GM23248 (cell line): ENCODE measurements at regions not wholly inside any gene's neighbourhood (a gene's known extent, or its start where the extent isn't known, plus 50 kb on each side); places are given as distances from the start of the nearest gene placed in this dataset.

Experiments
- DNase-seq: peaks from one replicate; pipeline ENCODE4 v3.0.0-alpha.2; 2015
- H2AFZ ChIP-seq: fragments of 200-600 bp; sonication (generic); 2 replicates; pipeline ENCODE4 v1.6.1; 2016; ENCODE audit warnings: antibody characterized with exemption
- H3F3A ChIP-seq: fragments of 200-600 bp; sonication (generic); 2 replicates; pipeline ENCODE4 v1.6.1; 2016; ENCODE audit warnings: mild to moderate bottlenecking, antibody characterized with exemption, mixed run types; ENCODE audit not compliant: insufficient read depth
- H3K27ac ChIP-seq: fragments of 200-600 bp; sonication (generic); 2 replicates; pipeline ENCODE4 v1.5.1; 2016; ENCODE audit warnings: mild to moderate bottlenecking
- H3K27me3 ChIP-seq: fragments of 200-600 bp; sonication (generic); replicated peaks from 2 replicates; pipeline ENCODE4 v1.6.1; 2016; ENCODE audit warnings: mild to moderate bottlenecking; ENCODE audit not compliant: insufficient read depth
- H3K36me3 ChIP-seq: fragments of 200-600 bp; sonication (generic); 2 replicates; pipeline ENCODE4 v1.6.1; 2016; ENCODE audit warnings: low read depth, mild to moderate bottlenecking
- H3K4me1 ChIP-seq: fragments of 200-600 bp; sonication (generic); 2 replicates; pipeline ENCODE4 v1.6.1; 2016; ENCODE audit warnings: mild to moderate bottlenecking; ENCODE audit not compliant: insufficient read depth
- H3K4me2 ChIP-seq: fragments of 200-600 bp; sonication (generic); one replicate; pipeline ENCODE4 v1.6.1; 2016; ENCODE audit warnings: mild to moderate bottlenecking; ENCODE audit not compliant: unreplicated experiment
- H3K4me3 ChIP-seq: fragments of 200-600 bp; sonication (generic); 2 replicates; pipeline ENCODE4 v1.5.1; 2016; ENCODE audit warnings: mild to moderate bottlenecking
- H3K79me2 ChIP-seq: fragments of 200-600 bp; sonication (generic); 2 replicates; pipeline ENCODE4 v1.6.1; 2016; ENCODE audit warnings: mild to moderate bottlenecking; ENCODE audit not compliant: insufficient read depth
- H3K9ac ChIP-seq: fragments of 200-600 bp; sonication (generic); 2 replicates; pipeline ENCODE4 v1.6.1; 2016; ENCODE audit warnings: mild to moderate bottlenecking
- H3K9me2 ChIP-seq: fragments of 200-600 bp; sonication (generic); 2 replicates; pipeline ENCODE4 v1.6.1; 2016; ENCODE audit warnings: mixed run types, mild to moderate bottlenecking, moderate library complexity; ENCODE audit not compliant: insufficient read depth
- H3K9me3 ChIP-seq: fragments of 200-600 bp; sonication (generic); one replicate; pipeline ENCODE4 v1.6.1; 2017; ENCODE audit warnings: low read depth
- H4K20me1 ChIP-seq: fragments of 200-600 bp; sonication (generic); 2 replicates; pipeline ENCODE4 v1.6.0; 2016; ENCODE audit not compliant: insufficient read depth
- EZH2 ChIP-seq: fragments of 200-600 bp; sonication (generic); IDR thresholded peaks from 2 replicates; pipeline ENCODE4 v1.6.1; 2018; ENCODE audit warnings: antibody characterized with exemption, mild to moderate bottlenecking; ENCODE audit not compliant: insufficient read depth, poor library complexity, severe bottlenecking
- EZH2phosphoT487 ChIP-seq: fragments of 200-600 bp; sonication (generic); IDR thresholded peaks from 2 replicates; pipeline ENCODE4 v1.6.1; 2018; ENCODE audit warnings: antibody characterized with exemption, moderate library complexity, mild to moderate bottlenecking, low read depth; ENCODE audit not compliant: insufficient read depth
- WGBS, 2 experiments: methylation state at CpG; one replicate each; pipeline ENCODE4 v1.1.6; 2015 to 2017; ENCODE audit warnings: low lambda C conversion rate in 2 of 2, low coverage in 1 of 2; ENCODE audit errors: missing lambda C conversion rate in 2 of 2; 5-methylcytosine and 5-hydroxymethylcytosine counted together
- in situ Hi-C: fragments of 300-500 bp; cut with MboI; formaldehyde crosslinking; loops from 2 replicates; pipeline ENCODE4 v1.15.0; 2020

DNA sequence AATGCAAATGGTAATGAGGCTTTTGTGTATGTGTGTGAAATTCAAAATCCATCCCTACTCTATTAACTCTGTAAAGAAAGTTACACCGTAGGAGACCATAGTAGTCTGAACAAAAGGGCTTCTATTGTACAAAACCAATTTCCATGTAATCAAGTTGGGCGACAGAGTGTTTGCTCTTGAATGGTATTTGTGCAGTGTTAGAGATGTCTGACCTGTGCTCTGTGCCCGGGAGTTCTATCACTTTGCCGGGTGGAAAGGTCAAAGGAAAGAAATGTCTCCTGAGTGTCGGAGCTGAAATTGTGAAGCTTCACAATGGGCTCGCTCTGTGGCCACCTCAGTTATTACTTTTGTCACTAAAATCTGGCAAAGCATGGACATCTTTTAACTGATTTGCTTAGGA lies 312.0 kb downstream of the SAMD5 start:
- WGBS, 2 experiments, result 43 to 45% methylated on average over 6 of the region's 6 CpGs
- H3K4me1 ChIP-seq, result no peaks in the 10 kb centered on the region
- H3K9me2 ChIP-seq, result no peaks in the 10 kb centered on the region
- no peaks in the 10 kb centered on the region for H3K36me3 ChIP-seq
- no peaks in the 10 kb centered on the region for H4K20me1 ChIP-seq
- H3K9me3 ChIP-seq, result no peaks in the 10 kb centered on the region
- no peak overlapping the region for H3K4me2 ChIP-seq
- no peak overlapping the region for H3K27ac ChIP-seq
- in situ Hi-C loops, result no loop called here
- no peaks in the 10 kb centered on the region for H3K27me3 ChIP-seq
- no peak for DNase-seq
- H3K4me3 ChIP-seq, result no peak overlapping the region
- no peak overlapping the region for H2AFZ ChIP-seq
- no peaks in the 10 kb centered on the region for H3F3A ChIP-seq
- TF ChIP-seq EZH2 (no peak), EZH2phosphoT487 (no peak)
- no peaks in the 10 kb centered on the region for H3K79me2 ChIP-seq
- H3K9ac ChIP-seq, result no peak overlapping the region

DNA sequence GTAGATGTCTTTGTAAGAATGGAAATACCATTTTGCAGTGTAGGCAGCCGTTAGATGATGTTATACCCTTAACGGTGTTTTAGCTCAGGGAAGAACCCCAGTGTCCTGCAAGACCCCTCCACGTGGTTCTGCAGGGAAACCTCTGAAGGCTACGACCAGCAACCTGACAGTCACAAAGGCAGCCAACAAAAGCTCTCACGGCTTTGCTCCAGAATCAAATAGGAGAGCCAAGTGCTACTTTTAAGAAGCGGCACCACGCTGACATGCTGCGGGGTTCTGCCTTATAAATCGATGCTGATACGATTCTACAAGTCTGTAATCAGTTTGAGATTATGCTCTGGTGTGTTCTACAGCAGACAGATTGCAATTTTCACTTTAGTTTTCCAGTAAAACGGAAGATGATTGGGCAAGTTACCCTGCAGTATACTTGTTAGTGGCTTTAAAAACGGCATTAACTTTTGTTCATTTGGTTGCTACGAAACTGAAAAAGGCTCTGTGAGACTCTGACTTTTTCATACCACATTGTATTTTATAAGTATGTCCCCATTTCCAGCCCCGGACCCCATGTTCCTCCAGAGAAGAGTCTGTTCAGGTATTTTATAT lies 312.9 kb downstream of the SAMD5 start:
- in situ Hi-C loops, result no loop called here
- 26 to 28% methylated on average over 14 of the region's 14 CpGs for WGBS, 2 experiments
- no peak overlapping the region for H3K27ac ChIP-seq
- H3K79me2 ChIP-seq, result no peaks in the 10 kb centered on the region
- H3K9ac ChIP-seq, result no peak overlapping the region
- no peak overlapping the region for H3K4me2 ChIP-seq
- no peaks in the 10 kb centered on the region for H3K27me3 ChIP-seq
- H4K20me1 ChIP-seq, result no peaks in the 10 kb centered on the region
- H3K9me3 ChIP-seq, result no peaks in the 10 kb centered on the region
- no peaks in the 10 kb centered on the region for H3K9me2 ChIP-seq
- H3K36me3 ChIP-seq, result no peaks in the 10 kb centered on the region
- no peaks in the 10 kb centered on the region for H3F3A ChIP-seq
- H3K4me1 ChIP-seq, result no peaks in the 10 kb centered on the region
- no peak for DNase-seq
- no peak overlapping the region for H2AFZ ChIP-seq
- no peak overlapping the region for H3K4me3 ChIP-seq
- TF ChIP-seq EZH2phosphoT487, result no peak
- no peak for TF ChIP-seq EZH2

DNA sequence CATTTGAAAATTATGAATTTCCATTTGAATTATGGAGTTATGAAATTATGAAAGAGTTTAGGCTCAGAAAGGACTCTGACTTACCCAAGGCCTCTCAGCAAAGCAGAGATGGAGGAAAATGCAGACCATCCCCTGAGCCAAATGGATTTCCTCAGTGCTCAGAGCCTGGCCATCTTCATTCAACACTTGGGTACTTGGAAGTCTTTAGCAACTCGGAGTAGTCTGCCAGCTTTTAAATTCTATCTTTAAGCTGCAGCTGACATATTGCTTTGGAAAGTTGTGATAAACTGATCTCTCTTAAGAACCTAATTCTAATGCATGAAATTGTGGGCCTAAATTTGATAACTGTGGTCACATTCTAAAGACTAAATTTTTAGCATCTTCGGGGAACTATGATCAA lies 315.4 kb downstream of the SAMD5 start:
- in situ Hi-C loops, result no loop called here
- WGBS, 2 experiments, result 5 to 15% methylated on average over 2 of the region's 2 CpGs

DNA sequence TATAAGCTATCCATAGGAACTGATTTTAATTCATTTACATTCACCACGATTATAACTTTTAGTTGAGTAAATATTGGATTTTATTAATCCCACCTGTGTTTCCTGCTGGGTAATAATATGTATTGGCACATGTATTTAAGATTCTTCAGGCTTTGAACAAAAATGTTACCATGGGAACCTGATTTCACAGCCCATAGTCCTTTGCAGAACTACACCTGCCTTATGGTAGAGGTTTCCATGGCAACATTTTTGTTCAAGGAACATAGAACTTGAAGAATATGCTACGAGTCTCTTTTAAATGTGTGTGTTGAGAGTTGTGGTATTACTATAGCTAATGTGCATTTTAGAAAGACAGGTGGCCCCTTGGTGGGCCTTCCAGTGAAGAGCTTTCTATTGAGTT lies 317.4 kb downstream of the SAMD5 start:
- Histone ChIP-seq H3K9ac (no peak overlapping the region), H4K20me1 (no peaks in the 10 kb centered on the region), H3K4me1 (no peaks in the 10 kb centered on the region), H3K9me3 (no peaks in the 10 kb centered on the region), H2AFZ (no peak overlapping the region), H3K4me2 (no peak overlapping the region), H3K79me2 (no peaks in the 10 kb centered on the region), H3K27ac (no peak overlapping the region), H3K27me3 (no peaks in the 10 kb centered on the region), H3K9me2 (no peaks in the 10 kb centered on the region), H3K36me3 (no peaks in the 10 kb centered on the region), H3F3A (no peaks in the 10 kb centered on the region), H3K4me3 (no peak overlapping the region)
- in situ Hi-C loops, result no loop called here
- TF ChIP-seq EZH2, result no peak
- 3 to 9% methylated on average over 2 of the region's 2 CpGs for WGBS, 2 experiments
- DNase-seq, result no peak

More for the DNA sequence above, 315.4 kb downstream of the SAMD5 start:
- Histone ChIP-seq H3F3A (no peaks in the 10 kb centered on the region), H3K4me2 (no peak overlapping the region), H3K79me2 (no peaks in the 10 kb centered on the region), H3K4me1 (no peaks in the 10 kb centered on the region), H3K36me3 (no peaks in the 10 kb centered on the region), H3K9ac (no peak overlapping the region), H3K27ac (no peak overlapping the region), H2AFZ (no peak overlapping the region), H4K20me1 (no peaks in the 10 kb centered on the region), H3K27me3 (no peaks in the 10 kb centered on the region), H3K4me3 (no peak overlapping the region), H3K9me3 (no peaks in the 10 kb centered on the region), H3K9me2 (no peaks in the 10 kb centered on the region)
- DNase-seq, result no peak
- TF ChIP-seq EZH2, result no peak
- TF ChIP-seq EZH2phosphoT487, result no peak

DNA sequence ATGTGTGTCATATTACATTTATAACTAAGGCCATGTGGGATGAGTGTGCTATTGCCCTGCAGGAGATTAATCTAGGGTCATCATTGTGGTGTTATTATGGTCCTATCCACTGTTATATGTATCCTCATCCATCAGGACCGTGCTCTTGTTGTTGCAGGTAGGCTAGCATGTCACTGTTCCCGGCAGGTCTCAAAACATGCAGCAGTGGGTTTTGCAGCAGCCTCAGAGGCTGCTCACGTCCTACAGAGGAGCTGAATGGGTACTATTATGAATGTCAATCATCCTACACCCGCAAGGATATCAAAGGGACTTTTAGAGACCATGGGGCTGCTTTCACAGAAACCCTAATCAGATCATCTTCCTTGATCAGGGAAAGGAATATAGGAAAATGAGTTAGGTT lies 318.2 kb downstream of the SAMD5 start:
- H3K4me1 ChIP-seq, result no peaks in the 10 kb centered on the region
- no peaks in the 10 kb centered on the region for H4K20me1 ChIP-seq
- no peaks in the 10 kb centered on the region for H3F3A ChIP-seq
- no peak overlapping the region for H3K4me2 ChIP-seq
- no peak for DNase-seq
- no peak overlapping the region for H3K4me3 ChIP-seq
- in situ Hi-C loops, result no loop called here
- H3K9ac ChIP-seq, result no peak overlapping the region
- no peaks in the 10 kb centered on the region for H3K9me2 ChIP-seq
- no peak overlapping the region for H3K27ac ChIP-seq
- no peak overlapping the region for H2AFZ ChIP-seq
- no peaks in the 10 kb centered on the region for H3K9me3 ChIP-seq
- no peaks in the 10 kb centered on the region for H3K36me3 ChIP-seq
- TF ChIP-seq EZH2phosphoT487 (no peak), EZH2 (no peak)
- H3K79me2 ChIP-seq, result no peaks in the 10 kb centered on the region
- WGBS, 2 experiments, result 14 to 16% methylated on average over 4 of the region's 4 CpGs
- no peaks in the 10 kb centered on the region for H3K27me3 ChIP-seq
